ENCODE measurements at regions not wholly inside any gene's neighbourhood (a gene's known extent, or its start where the extent isn't known, plus 50 kb on each side); places are given as distances from the start of the nearest gene placed in this dataset.

GRCh38 chr14:56413721-56414120 is 165.9 kb upstream of the TMEM260 start:
- TF ChIP-seq POLR2A (IDR thresholded peaks at IDR 0.05) = no peak
- no peak for TF ChIP-seq CTCF (IDR thresholded peaks at IDR 0.05 in 8 of 11, conservative IDR thresholded peaks at IDR 0.05 in 3 of 11)

Measured in spleen (tissue), 7 donors.